ENCODE measurements at regions not wholly inside any gene's neighbourhood (a gene's known extent, or its start where the extent isn't known, plus 50 kb on each side); places are given as distances from the start of the nearest gene placed in this dataset.

DNA sequence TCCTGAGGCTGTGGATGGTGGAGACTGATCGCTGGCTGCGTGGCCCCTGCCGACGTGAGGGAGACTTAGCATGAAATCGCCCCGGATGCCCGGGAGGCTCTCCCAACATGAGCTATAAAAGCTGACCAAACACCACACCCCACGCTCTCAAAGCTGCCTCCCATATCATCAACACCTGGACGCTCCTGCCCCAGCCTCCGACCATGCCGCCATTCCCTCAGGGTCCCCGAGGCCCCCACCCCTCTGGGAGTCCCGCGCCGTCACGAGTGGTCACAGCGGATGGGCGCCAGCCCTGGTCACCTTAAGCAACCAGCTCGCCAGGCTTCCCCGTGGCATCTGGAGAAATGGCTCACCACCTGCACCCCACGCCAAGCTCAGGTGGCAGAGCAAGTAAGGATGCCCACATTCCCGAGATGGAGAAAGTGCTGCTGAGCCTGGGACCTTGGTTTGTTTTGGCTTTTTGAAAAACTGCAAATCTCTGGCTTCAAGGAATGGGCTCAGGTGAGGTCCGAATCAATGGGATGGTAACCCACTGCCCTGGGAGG, 196.0 kb downstream of the MED10 start:
- intact Hi-C loops (cut with DNase I): no loop called here
- DNase-seq (ENCODE audit: low spot score): no peak

DNA sequence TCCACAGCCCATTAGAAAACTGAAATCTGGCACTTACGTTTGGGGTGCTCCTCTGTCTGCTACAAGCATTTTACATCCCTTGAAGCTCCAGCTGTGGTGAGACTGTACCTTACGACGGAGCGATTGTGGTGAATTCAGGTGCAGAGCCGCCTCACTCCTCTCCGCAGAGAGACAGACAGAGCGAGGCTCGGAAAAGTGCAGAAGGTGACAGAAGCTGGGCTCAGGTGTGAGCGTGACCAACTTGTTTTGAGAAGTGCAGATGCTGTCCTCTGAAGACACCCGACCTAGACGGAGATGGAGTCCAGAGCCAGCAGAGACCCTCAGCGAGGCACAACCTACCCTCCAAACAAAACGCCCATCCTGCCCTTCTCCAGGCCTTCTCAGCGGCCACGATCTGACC, 196.5 kb downstream of the MED10 start:
- intact Hi-C loops (cut with DNase I): no loop called here
- no peak for DNase-seq (ENCODE audit: low spot score)

DNA sequence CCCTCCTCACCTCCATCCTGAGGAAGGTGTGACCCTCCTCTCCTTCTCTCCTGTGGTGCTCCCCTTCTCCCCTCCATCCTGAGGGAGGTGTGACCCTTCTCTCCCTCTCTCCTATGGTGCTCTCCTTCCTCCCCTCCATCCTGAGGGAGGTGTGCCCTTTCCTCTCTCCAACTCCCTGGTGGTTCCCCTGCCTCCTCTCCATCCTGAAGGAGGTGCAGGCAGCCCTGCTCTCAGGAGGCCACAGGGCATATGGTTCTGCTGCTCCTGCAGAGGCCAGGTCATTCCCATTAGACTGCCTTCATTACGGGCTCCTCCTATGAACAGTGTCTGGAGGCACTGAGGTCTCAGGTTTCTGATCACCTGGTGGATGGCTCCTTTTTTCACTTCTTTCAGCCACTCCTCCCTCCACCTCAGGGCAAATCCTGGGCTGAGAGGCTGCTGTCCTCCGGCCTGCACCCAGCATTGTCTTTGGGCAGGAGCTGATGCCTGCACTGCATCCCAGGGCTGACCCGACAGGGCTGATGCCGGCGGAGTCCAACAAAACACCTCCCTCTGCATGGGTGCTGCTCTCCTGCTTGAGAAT, 197.1 kb downstream of the MED10 start:
- no peak for DNase-seq (ENCODE audit: low spot score)
- intact Hi-C loops (cut with DNase I): no loop called here

DNA sequence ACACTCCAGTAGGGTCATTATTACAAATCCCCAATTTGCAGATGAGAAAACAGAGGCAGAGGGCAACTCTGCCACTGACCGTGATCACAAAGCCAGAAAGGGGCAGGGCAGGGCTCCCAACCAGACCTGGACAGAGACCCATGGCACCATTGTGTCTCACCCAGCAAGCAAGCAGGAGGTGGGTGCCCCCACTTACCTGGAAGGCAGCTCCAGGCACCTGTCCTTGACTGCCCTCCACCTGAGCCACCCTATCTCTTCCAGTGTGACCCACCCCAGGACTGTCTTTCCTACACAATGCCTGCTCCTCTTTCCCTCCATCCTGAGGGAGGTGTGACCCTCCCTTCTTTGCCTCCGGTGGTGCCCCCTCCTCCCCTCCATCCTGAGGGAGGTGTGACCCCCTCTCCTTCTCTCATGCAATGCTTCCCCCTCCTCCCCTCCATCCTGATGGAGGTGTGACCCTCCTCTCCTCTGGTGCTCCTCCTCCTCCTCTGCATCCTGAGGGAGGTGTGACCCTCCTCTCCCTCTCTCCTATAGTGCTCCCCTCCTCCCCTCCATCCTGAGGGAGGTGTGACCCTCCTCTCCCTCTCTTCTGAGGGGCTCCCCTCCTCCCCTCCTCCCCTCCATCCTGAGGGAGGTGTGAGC, 198.0 kb downstream of the MED10 start:
- intact Hi-C loops (cut with DNase I): no loop called here
- no peak for DNase-seq (ENCODE audit: low spot score)

DNA sequence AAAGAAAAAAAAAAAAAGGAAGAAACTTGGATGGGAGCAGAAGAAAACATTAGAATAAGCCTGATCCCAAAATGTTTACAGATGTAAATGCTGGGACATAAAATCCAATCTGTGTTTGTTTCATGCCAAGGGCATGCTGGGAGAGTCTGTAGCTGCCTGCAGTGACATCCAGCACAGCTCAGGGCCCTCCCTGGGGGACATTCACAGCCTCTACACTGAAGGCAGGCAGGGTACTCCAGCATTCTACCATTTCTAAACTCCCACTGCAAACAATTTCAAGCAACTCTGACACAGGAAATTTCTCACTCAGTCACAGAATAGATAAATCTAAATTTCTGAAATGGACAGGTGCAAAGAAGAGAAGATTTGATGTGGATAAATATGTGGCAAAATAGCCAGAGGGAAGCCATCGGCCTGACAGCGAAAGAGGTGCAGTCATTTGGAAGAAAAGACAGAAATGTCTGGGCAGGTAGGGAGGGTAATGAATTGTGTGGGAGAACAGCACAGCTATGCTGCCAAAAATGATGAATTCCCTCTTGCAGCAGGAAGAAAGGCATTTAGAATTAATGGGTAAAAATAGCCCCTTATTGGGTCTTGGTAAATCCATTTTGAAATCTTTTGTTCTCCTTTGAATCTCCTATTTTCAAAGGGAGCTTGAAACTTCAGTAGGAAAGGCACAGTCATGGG, 199.4 kb downstream of the MED10 start:
- DNase-seq (ENCODE audit: low spot score): no peak
- intact Hi-C loops (cut with DNase I): no loop called here

DNA sequence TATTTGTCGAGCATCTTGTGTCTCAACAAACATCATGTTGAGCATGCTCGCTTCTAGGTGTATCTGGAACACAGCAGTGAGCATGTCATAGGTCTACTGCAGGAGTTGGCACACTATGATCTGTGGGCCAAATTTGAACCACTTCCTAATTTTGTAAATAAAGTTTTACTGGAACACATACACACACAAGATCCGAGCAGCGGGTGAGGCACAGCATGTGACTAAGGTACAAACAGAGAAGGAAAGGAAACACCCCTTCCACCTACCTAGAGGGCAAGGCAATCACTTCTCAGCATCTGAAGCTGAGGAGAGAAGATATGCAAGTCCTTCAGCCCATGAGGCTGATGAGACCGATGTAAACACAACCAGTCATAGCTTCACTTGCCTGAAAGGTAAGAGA, 200.4 kb downstream of the MED10 start:
- intact Hi-C loops (cut with DNase I): no loop called here
- no peak for DNase-seq (ENCODE audit: low spot score)

DNA sequence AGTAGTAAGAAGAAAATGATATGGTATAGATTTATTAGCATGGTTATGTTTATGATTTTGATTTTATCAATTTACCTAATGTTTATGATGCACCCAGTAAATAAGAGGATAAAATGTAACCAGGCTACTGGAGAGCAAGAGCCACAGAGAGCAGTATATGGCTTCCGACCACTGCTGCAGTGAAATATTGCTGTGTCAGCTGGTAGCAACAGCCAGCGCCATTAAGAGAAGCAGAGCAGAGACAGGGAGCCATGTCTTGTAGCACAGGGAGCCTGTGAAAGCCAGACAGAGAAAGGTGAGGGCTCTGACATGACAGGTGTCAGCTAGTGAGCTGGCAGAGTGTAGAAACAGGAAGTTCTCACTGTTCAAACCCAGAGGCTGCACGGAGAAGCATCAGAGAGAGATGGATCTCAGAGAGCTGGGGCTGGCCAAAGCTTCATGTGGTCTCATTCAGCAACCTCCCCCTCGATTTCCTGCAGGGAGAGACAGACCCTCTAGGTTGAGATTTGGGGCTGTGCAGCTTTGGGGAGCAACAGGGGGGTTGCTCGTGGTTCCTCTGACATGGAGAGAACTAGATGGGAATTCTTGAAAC, 202.1 kb downstream of the MED10 start:
- intact Hi-C loops (cut with DNase I): no loop called here
- no peak for DNase-seq (ENCODE audit: low spot score)

DNA sequence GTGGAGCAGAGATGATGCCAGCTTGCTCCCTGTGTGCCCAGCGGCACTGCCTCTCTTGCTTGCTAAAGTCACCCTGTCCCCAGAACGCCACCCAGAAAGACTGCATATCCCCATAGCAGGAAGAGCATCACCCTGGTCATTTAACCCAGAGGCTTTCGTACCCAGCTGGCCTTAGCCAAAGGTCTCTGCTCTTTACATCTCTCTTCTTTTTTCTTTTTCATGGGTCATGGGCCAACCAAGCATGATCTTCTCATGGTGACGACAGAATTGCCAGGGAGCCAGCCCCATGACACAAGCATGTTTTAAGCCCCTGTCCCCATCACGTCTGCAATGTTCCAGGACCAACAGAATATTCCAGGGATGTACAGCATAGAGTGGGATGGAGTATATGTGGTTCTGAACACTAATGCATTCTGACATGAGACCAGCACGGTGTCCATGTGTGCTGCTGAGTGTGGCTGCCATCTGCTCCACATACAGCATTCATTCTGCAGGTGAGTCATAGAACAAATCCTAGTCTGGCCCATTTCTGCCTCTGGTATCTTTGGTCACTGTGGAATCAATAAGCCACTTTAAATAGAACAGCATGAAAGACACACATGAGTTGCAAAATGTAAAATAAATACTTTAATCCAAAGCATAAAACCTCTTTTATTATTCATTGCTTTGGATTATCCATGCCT, 203.0 kb downstream of the MED10 start:
- no peak for DNase-seq (ENCODE audit: low spot score)
- intact Hi-C loops (cut with DNase I): no loop called here

DNA sequence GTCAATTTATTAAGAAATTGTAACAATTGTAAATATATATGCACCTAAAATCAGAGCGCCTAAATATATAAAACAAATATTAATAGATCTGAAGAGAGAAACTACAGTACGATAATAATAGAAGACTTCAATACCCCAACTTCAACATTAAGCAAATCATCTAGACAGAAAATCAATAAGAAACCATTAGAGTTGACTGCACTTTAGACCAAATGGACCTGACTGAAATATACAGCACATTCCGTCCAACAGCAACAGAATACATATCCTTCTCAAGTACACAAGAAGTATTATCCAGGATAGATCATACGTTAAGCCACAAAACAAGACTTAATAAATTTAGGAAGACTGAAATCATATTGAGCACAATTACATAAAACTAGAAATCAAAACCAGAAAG, 208.7 kb downstream of the MED10 start:
- intact Hi-C loops (cut with DNase I): no loop called here

DNA sequence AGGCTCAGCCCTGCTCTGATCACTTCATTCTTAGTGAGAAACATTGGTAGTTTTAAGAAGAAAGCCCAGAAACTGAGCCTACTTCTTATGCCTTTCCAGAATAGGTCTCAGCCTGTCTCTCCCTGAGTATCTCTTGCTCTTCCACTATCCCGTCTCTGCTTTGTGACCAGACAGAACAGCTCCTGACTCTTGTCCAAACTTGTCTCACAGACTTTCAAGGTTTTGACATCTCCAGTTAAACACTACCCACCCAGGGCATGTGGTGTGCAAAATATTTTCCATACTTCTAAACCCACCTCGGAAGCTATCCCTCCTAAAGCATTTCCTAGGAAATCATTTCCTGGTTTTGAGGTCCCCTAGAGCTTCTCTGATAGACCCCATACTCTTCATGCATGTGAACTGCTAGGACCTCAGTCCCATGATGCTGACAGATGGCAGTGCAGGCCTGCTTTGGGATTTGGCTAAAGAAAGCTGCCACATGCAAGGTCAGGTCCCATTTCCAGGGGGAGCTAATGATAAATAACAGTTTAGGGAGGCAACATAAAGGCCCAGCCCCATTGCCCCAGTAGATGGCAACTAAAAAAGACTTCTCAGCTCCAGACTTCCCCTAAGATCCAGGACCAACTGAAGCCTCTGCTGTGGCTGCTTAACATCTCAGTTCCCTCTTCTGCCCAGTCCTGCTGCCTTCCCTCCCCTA, 211.5 kb downstream of the MED10 start:
- intact Hi-C loops (cut with DNase I): no loop called here
- no peak for DNase-seq (ENCODE audit: low spot score)

More for the DNA sequence above, 208.7 kb downstream of the MED10 start:
- no peak for DNase-seq (ENCODE audit: low spot score)

DNA sequence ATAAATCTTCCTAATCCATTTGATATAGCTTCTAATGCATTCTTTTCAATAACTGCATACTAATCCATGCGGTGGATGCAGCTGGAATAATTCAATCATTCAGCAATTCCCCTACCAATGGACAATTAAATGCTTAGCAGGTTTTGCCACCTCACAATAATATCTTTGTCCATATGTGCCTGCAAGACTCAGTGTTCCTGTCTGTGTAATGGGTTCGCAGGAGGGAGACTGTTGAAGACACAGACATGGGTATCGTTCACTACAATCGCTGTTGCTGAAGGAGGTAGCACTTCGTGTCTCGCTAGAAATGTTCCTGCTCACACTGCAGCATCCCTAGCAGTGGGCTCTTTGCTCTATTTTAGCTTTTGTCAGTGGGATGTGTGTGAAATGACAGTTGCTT, 214.4 kb downstream of the MED10 start:
- no peak for DNase-seq (ENCODE audit: low spot score)
- intact Hi-C loops (cut with DNase I): no loop called here

DNA sequence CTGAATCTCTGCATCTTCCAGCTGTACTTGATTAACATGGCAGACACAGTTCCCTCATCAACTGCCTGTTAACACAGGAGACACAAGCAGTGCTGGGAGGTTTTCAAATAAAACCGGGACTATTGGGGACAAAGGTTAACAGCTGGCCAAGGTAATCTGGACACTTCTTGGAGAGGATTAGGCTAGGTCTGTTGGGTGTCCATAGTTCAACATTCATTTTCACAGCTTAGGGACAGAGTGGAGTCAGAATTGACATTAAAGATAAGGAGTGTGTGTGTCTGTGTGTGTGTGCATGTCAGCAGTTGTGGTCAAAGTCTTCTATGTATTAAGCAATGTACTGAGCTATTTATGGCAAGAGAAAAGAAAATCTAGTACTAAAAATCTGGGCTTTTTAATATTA, 216.2 kb downstream of the MED10 start:
- no peak for DNase-seq (ENCODE audit: low spot score)

DNA sequence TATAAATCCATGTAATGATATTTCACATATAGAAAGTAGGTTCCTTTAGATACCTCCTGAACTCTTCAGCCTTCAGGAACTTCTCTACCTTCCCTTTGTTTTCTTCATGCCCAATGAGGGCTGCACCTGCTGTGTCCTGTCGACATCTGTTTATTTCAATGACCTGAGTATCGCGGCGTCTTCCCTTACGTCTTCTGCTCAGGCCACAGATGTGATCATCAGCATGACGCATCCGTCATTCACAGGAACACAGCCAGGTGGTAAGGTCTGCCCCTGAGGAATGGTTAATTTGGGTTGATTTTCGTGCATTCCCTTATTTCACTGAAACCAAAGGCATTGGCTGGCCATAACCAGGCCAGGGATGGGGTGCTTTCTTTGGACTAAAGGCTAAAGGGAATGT, 217.1 kb downstream of the MED10 start:
- intact Hi-C loops (cut with DNase I): no loop called here
- no peak for DNase-seq (ENCODE audit: low spot score)

More for the DNA sequence above, 216.2 kb downstream of the MED10 start:
- intact Hi-C loops (cut with DNase I): no loop called here

DNA sequence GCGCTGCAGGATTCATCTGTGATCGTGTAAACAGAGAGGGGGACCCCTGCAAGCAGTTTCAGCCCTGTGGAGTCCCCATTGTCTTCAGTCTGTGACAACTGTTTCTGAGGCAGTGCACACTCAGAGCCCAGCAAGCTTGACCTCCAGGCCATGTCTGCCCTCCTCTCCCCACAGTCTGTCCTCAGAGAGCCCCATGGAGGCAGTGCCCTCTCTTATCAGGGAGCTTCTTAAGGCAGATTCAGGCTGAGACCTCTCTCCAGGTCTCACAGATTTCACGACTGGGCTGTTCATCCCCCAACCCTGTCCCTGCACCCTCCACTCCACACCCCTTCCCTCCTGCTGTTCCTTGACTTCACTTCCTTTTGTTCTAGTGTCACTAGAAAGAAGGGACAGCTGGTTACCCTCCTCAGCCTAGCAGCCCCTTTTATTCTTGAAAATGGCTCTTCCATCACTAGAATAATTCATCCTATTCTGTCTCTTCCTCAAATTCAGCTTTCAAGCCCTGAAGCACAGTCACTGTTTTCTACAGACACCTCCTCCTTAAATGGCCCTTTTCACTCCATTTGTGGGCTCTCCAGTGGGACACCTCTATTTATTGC, 218.4 kb downstream of the MED10 start:
- no peak for DNase-seq (ENCODE audit: low spot score)
- intact Hi-C loops (cut with DNase I): no loop called here

DNA sequence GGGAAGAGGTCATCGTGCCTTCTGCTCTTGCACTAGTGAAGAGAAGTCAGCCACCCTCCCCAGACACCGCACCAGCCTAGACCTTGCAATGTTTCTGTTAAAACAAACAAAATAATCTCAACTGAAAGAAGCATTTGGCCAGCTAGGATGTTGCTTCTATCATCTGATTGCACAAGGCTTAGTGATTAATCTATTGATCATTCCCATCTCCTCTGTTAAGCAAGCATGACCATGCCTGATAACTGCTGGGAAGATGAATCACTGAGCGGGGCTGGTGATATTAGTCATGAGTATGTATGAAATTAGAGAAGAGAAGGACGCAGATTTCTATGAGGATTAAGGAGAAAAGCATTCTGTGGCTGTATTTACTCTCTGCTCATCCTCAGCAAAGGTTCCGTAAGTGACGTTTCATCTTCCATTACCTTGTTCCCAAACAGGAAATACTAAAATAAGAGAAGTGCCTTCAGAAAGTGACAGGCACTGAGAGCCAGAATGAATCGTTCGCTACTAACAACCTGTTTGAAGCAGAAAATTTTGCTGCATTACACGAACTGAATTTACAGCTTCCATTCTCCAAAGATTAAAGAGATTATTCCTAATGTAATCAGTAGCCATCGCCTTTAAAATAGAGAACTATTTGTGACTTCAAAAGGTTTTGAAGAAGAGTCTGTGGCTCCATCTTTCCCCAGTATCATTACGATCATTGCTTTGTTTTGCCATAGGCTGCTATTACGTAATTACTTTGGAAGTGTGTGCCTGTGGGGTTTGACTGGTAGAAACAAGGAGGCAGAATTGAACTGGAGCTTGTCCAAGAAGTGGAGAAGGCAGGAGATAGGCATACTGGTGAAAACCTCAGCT, 219.1 kb downstream of the MED10 start:
- DNase-seq (ENCODE audit: low spot score): no peak
- intact Hi-C loops (cut with DNase I): no loop called here

DNA sequence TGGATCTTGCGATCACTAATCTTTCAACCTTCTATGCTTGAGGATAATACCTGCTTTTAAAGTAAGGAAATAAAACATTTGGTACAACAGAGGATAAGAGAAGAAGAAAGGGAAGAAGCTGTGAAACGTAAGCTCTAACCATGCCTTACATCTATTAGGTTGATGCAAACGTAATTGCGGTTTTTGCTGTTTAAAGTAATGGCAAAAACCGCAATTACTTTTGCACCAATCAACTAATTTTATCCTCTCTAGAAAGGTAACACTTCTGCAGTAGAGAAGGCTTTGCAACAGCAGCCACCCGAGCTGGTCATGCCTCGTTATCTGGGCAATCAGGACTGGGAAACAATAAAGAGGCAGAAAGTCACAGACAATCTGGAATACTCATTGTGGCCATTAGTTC, 224.1 kb downstream of the MED10 start:
- no peak for DNase-seq (ENCODE audit: low spot score)
- intact Hi-C loops (cut with DNase I): no loop called here

DNA sequence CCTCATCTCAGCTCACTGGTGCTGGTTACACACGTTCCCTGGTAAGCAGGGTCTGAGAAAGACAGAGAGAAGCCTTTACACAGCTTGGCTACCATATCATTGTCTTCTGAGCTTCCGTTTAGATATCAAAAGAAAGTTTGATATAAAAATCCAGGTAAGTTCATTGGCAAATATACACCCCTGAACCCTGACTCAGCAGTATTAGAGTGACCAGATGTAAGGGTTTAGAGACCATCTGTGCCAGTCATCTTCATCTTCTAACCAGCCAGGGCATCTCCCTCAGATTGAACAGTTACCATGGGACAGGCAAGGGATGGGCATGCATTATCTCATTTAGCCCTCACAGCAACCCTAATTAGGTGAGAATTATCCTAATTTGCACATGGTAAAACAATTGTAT, 232.1 kb downstream of the MED10 start:
- no peak for DNase-seq (ENCODE audit: low spot score)
- intact Hi-C loops (cut with DNase I): no loop called here

DNA sequence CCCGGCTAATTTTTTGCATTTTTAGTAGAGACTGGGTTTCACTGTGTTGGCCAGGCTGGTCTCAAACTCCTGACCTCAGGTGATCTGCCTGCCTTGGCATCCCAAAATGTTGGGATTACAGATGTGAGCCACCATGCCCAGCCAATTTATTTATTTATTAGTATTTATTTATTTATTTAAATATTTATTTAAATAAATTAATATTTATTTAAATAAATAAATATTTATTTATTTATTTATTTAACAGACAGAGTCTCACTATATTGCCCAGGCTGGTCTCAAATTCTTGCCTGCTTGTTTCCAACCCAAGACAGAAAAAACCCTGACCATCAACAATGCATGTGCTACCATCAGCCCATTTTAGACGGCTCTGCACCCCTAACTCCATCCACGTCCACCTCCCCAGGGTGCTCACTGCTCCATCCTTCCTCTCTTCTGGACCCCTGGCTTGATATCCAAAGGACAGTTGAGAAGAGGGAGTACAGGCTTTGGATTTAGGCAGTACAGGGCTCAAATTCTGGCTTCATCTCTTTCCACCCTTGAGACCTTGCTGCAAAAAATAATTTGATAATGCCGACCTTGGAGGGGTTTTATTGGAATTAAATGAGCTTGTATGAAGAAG, 232.6 kb downstream of the MED10 start:
- no peak for DNase-seq (ENCODE audit: low spot score)
- intact Hi-C loops (cut with DNase I): no loop called here

All from posterior vena cava (tissue), 2 donors.